K562 (cell line): ENCODE measurements at regions not wholly inside any gene's neighbourhood (a gene's known extent, or its start where the extent isn't known, plus 50 kb on each side); places are given as distances from the start of the nearest gene placed in this dataset.

ENCODE experiments used
- ATAC-seq: fragments of 200-7000 bp; cut with Tn5 transposase; 3 replicates; pipeline ENCODE4 v1.9.1; 2020; ENCODE audit warnings: moderate library complexity
- BruUV-seq: library from RNA; stranded (reverse); fragments of 400-500 nt; replicated peaks from 2 replicates; lab custom pipeline; 2021; lab: Mats Ljungman, UMichigan
- CTCF ChIA-PET: fragments of 300-600 bp; formaldehyde crosslinking; extraction: SDS; loops from one replicate; lab custom pipeline; 2021; ENCODE audit warnings: low intra/inter-chr PET ratio; lab: Yijun Ruan, JAX
- POLR2A ChIA-PET: fragments of 300-600, 350-650 bp; sonication (Branson Sonifier 250); formaldehyde crosslinking; extraction: SDS; loops from one replicate; lab custom pipeline; 2021; ENCODE audit warnings: antibody characterized with exemption, inconsistent platforms; lab: Yijun Ruan, JAX
- DNase-seq, 4 experiments: peaks; one replicate each; pipeline versions ENCODE4 v3.0.0 to v3.0.0-alpha.2; 2011 to 2018; ENCODE audit warnings: low spot score in 3 of 4, mixed read lengths in 3 of 4; ENCODE audit errors: extremely low read depth in 1 of 4
- FAIRE-seq: peaks from 2 replicates; lab custom pipeline; 2011; peaks lifted over from hg19 to GRCh38; lab: Jason Lieb, UNC
- H2AFZ ChIP-seq: 2 replicates; pipeline ENCODE4 v1.6.0; 2011; ENCODE audit warnings: low read depth, low read length, control low read depth, inconsistent platforms
- H3K27ac ChIP-seq: fragments of 200-600 bp; 3 replicates; pipeline ENCODE4 v1.8.0; 2011; ENCODE audit warnings: low read depth, mild to moderate bottlenecking, control low read depth, inconsistent platforms, low read length, moderate library complexity, mixed read lengths; ENCODE audit errors: extremely low read depth
- H3K27me3 ChIP-seq, 2 experiments: fragments of 300-600 bp in 1 of 2; 2 replicates in 1 of 2; 3 replicates in 1 of 2; pipeline versions ENCODE4 v1.6.0 to v1.8.0; 2011; ENCODE audit warnings: inconsistent platforms in 2 of 2, low read length in 2 of 2, mild to moderate bottlenecking in 1 of 2, mixed read lengths in 1 of 2, moderate library complexity in 1 of 2; ENCODE audit not compliant: control insufficient read depth in 2 of 2, insufficient read depth in 2 of 2
- H3K36me3 ChIP-seq: fragments of 300-600 bp; 3 replicates; pipeline ENCODE4 v1.8.0; 2011; ENCODE audit warnings: mild to moderate bottlenecking, low read length, inconsistent platforms; ENCODE audit not compliant: control insufficient read depth, insufficient read depth
- H3K4me1 ChIP-seq, 2 experiments: fragments of 200-600 bp in 1 of 2; replicated peaks in 1 of 2; 2 replicates in 1 of 2; 3 replicates in 1 of 2; pipeline versions ENCODE4 v1.5.1 to v1.8.0; 2011; ENCODE audit warnings: inconsistent platforms in 2 of 2, low read length in 2 of 2, mild to moderate bottlenecking in 1 of 2, mixed read lengths in 1 of 2, moderate library complexity in 1 of 2; ENCODE audit not compliant: control insufficient read depth in 2 of 2, insufficient read depth in 2 of 2
- H3K4me2 ChIP-seq: 2 replicates; pipeline ENCODE4 v1.6.1; 2011; ENCODE audit warnings: low read length, control low read depth, inconsistent platforms, mixed read lengths; ENCODE audit not compliant: insufficient read depth
- H3K4me3 ChIP-seq: fragments of 200-600 bp; sonication (generic), shearing (Covaris generic); 2 replicates; pipeline ENCODE4 v1.5.1; 2016; ENCODE audit warnings: control low read depth, inconsistent platforms
- H3K79me2 ChIP-seq: fragments of 200-600 bp; 3 replicates; pipeline ENCODE4 v1.8.0; 2011; ENCODE audit warnings: low read length, inconsistent platforms; ENCODE audit not compliant: control insufficient read depth, insufficient read depth
- H3K9ac ChIP-seq, 2 experiments: 2 replicates each; pipeline versions ENCODE4 v1.6.0 to v1.6.1; 2011; ENCODE audit warnings: low read depth in 2 of 2, low read length in 2 of 2, control low read depth in 1 of 2, inconsistent platforms in 1 of 2, mild to moderate bottlenecking in 1 of 2, mixed read lengths in 1 of 2; ENCODE audit not compliant: insufficient read depth in 1 of 2
- H3K9me1 ChIP-seq: one replicate; pipeline ENCODE4 v1.6.0; 2011; ENCODE audit warnings: inconsistent platforms, mild to moderate bottlenecking, low read length, moderate library complexity; ENCODE audit not compliant: control insufficient read depth, insufficient read depth
- H3K9me3 ChIP-seq: replicated peaks from 2 replicates; pipeline ENCODE4 v1.5.1; 2011; ENCODE audit warnings: low read depth, low read length, inconsistent platforms; ENCODE audit not compliant: control insufficient read depth, insufficient read depth
- H4K20me1 ChIP-seq: replicated peaks from 2 replicates; pipeline ENCODE4 v1.6.1; 2011; ENCODE audit warnings: low read length, inconsistent platforms, mixed read lengths; ENCODE audit not compliant: control insufficient read depth, insufficient read depth
- BACH1 ChIP-seq: fragments of 200-800 bp; sonication (Bioruptor generic); IDR thresholded peaks from 2 replicates; pipeline ENCODE4 v1.6.1; 2016; ENCODE audit warnings: missing genetic modification characterization, missing compliant biosample characterization
- BRD4 ChIP-seq: fragments of 200-600 bp; sonication (generic); IDR thresholded peaks from 2 replicates; pipeline ENCODE4 v1.6.1; 2017; ENCODE audit warnings: inconsistent platforms
- ELF1 ChIP-seq: fragments of 200-800 bp; sonication (Bioruptor generic); IDR thresholded peaks from 2 replicates; pipeline ENCODE4 v1.6.1; 2016; ENCODE audit warnings: missing genetic modification characterization, missing compliant biosample characterization
- FOXK2 ChIP-seq, 2 experiments: fragments of 450-650 bp; IDR thresholded peaks in 1 of 2; conservative IDR thresholded peaks in 1 of 2; 2 replicates each; pipeline ENCODE4 v1.6.1; 2016; ENCODE audit warnings: low read depth in 2 of 2, mild to moderate bottlenecking in 1 of 2
- HEY1 ChIP-seq: fragments of 250-450 bp; sonication (Bioruptor Pico); IDR thresholded peaks from 2 replicates; pipeline ENCODE4 v1.5.0; 2020; ENCODE audit warnings: mild to moderate bottlenecking, moderate library complexity, borderline replicate concordance
- MITF ChIP-seq: IDR thresholded peaks from 2 replicates; pipeline ENCODE4 v1.6.1; 2014; ENCODE audit warnings: antibody characterized with exemption
- MLLT1 ChIP-seq, 2 experiments: fragments of 450-650 bp; IDR thresholded peaks; 2 replicates each; pipeline ENCODE4 v1.6.1; 2016
- MYC ChIP-seq, 2 experiments: fragments of 250-450 bp in 1 of 2; sonication (Bioruptor Pico) in 1 of 2; IDR thresholded peaks; 2 replicates each; pipeline versions ENCODE4 v1.5.1 to v1.6.1; 2012 to 2021; ENCODE audit warnings: low read depth in 2 of 2, borderline replicate concordance in 1 of 2, improper control_type of control experiment in 1 of 2, low read length in 1 of 2, mild to moderate bottlenecking in 1 of 2, moderate library complexity in 1 of 2
- ZNF212 ChIP-seq: fragments of 450-650 bp; formaldehyde crosslinking; IDR thresholded peaks from 2 replicates; pipeline ENCODE4 v1.4.0; 2020; ENCODE audit warnings: mild to moderate bottlenecking
- WGBS: fragments of 100-300 bp; shearing (Covaris generic); methylation state at CpG from one replicate; pipeline ENCODE4 v1.1.6; 2016; ENCODE audit warnings: low coverage, mixed read lengths; ENCODE audit not compliant: insufficient coverage; ENCODE audit errors: missing lambda C conversion rate; 5-methylcytosine and 5-hydroxymethylcytosine counted together
- in situ Hi-C: fragments of 300-500 bp; cut with MboI; formaldehyde crosslinking; loops from 4 replicates; pipeline ENCODE4 v1.15.0; 2018; ENCODE audit warnings: inconsistent platforms, mixed read lengths
- intact Hi-C: fragments of 100-400 bp; cut with micrococcal nuclease; formaldehyde crosslinking; loops from 2 replicates; pipeline ENCODE4 v1.14.2; 2022

GRCh38 chr10:44099511-44099910, 285.4 kb downstream of the CXCL12 start:
- WGBS, result 0% methylated on average over 2 of the region's 2 CpGs
- no peak overlapping the region for H3K4me2 ChIP-seq
- no peaks in the 10 kb centered on the region for H3K9me1 ChIP-seq
- no peaks in the 10 kb centered on the region for H3K9me3 ChIP-seq
- no peaks in the 10 kb centered on the region for H3K4me1 ChIP-seq
- no peak overlapping the region for H3K4me3 ChIP-seq
- H3K27me3 ChIP-seq, result no peaks in the 10 kb centered on the region
- in situ Hi-C loops, result no loop called here
- FAIRE-seq (no peak), ATAC-seq (no peak), DNase-seq (no peak)
- no peak overlapping the region for H2AFZ ChIP-seq
- H3K79me2 ChIP-seq, result no peaks in the 10 kb centered on the region
- no TSS peak for BruUV-seq
- no peak overlapping the region for H3K27ac ChIP-seq
- intact Hi-C loops, result no loop called here
- POLR2A ChIA-PET, result no interaction called here
- no peaks in the 10 kb centered on the region for H4K20me1 ChIP-seq
- no peak overlapping the region for H3K9ac ChIP-seq
- no peak for TF ChIP-seq HEY1
- TF ChIP-seq MITF, result no peak
- no peak for TF ChIP-seq FOXK2 (conservative IDR thresholded peaks at IDR 0.05 in 1 of 2, IDR thresholded peaks at IDR 0.05 in 1 of 2; ENCODE audit: low read depth in 2 of 2)
- no peak for TF ChIP-seq BRD4
- no peak for TF ChIP-seq BACH1 (tag)
- no peak for TF ChIP-seq ZNF212
- no peak for TF ChIP-seq MYC (IDR thresholded peaks at IDR 0.05; ENCODE audit: low read depth, low read length)
- TF ChIP-seq MYC (CRISPR knock-in tag; IDR thresholded peaks at IDR 0.05; ENCODE audit: borderline replicate concordance, low read depth), result no peak
- TF ChIP-seq ELF1 (tag), result no peak
- no peak for TF ChIP-seq MLLT1 (IDR thresholded peaks at IDR 0.05)
- no peaks in the 10 kb centered on the region for H3K36me3 ChIP-seq
- CTCF ChIA-PET, result no interaction called here
